Neural crest cell (in vitro differentiated cells): ENCODE measurements at regions not wholly inside any gene's neighbourhood (a gene's known extent, or its start where the extent isn't known, plus 50 kb on each side); places are given as distances from the start of the nearest gene placed in this dataset.
"Not testable (repeated sequence)": the region's sequence is repeated elsewhere in the genome, so short reads cannot be mapped to it uniquely, and the experiment has no call there.

ENCODE experiments used
- DNase-seq: peaks from one replicate; pipeline ENCODE4 v3.0.0; 2021; ENCODE audit warnings: low read depth, mixed read lengths, low spot score
- H3K27ac Mint-ChIP-seq: one replicate; pipeline ENCODE4 v1.8.0; 2021; ENCODE audit warnings: mild to moderate bottlenecking, mixed read lengths; ENCODE audit not compliant: unreplicated experiment
- H3K27me3 Mint-ChIP-seq: 2 replicates; pipeline ENCODE4 v1.8.0; 2021; ENCODE audit warnings: low read depth, mild to moderate bottlenecking, mixed read lengths
- H3K36me3 Mint-ChIP-seq: 2 replicates; pipeline ENCODE4 v1.8.0; 2021; ENCODE audit warnings: low read depth, mild to moderate bottlenecking, mixed read lengths
- H3K4me1 Mint-ChIP-seq: 2 replicates; pipeline ENCODE4 v1.8.0; 2021; ENCODE audit warnings: mixed read lengths
- H3K4me3 Mint-ChIP-seq: one replicate; pipeline ENCODE4 v1.8.0; 2021; ENCODE audit warnings: mild to moderate bottlenecking, mixed read lengths
- H3K9me3 Mint-ChIP-seq: 2 replicates; pipeline ENCODE4 v1.8.0; 2021; ENCODE audit warnings: mixed read lengths
- CTCF ChIP-seq: fragments of 200-600 bp; sonication (generic); conservative IDR thresholded peaks from 2 replicates; pipeline ENCODE4 v1.5.0; 2021; ENCODE audit warnings: antibody characterized with exemption, mild to moderate bottlenecking

- Mint-ChIP-seq H3K36me3 (no peaks in the 10 kb centered on the region), H3K4me3 (no peak overlapping the region), H3K4me1 (no peaks in the 10 kb centered on the region), H3K27ac (no peak overlapping the region), H3K27me3 (no peaks in the 10 kb centered on the region), H3K9me3 (peaks cover 3% of the 10 kb centered on the region)
- TF ChIP-seq CTCF = no peak
- no peak for DNase-seq
These were observed 54.4 kb upstream of the BMP4 start for GRCh38 chr14:54010981-54011380.

- H3K4me1 Mint-ChIP-seq = no peaks in the 10 kb centered on the region
- peaks cover 4% of the 10 kb centered on the region for H3K27me3 Mint-ChIP-seq
- peaks cover 4% of the 10 kb centered on the region for H3K36me3 Mint-ChIP-seq
- H3K4me3 Mint-ChIP-seq = no peak overlapping the region
- peaks cover 23% of the 10 kb centered on the region for H3K9me3 Mint-ChIP-seq
- TF ChIP-seq CTCF = no peak
- H3K27ac Mint-ChIP-seq = no peak overlapping the region
- DNase-seq = no peak
These were observed 66.4 kb upstream of the BMP4 start for GRCh38 chr14:54023027-54023426.

GRCh38 chr14:54025661-54026060, 69.0 kb upstream of the BMP4 start:
- Mint-ChIP-seq H3K9me3 (peaks cover 12% of the 10 kb centered on the region), H3K27ac (no peak overlapping the region), H3K36me3 (no peaks in the 10 kb centered on the region), H3K4me1 (no peaks in the 10 kb centered on the region), H3K27me3 (no peaks in the 10 kb centered on the region), H3K4me3 (no peak overlapping the region)
- peak; percentile 47 for TF ChIP-seq CTCF
- DNase-seq = no peak

DNA sequence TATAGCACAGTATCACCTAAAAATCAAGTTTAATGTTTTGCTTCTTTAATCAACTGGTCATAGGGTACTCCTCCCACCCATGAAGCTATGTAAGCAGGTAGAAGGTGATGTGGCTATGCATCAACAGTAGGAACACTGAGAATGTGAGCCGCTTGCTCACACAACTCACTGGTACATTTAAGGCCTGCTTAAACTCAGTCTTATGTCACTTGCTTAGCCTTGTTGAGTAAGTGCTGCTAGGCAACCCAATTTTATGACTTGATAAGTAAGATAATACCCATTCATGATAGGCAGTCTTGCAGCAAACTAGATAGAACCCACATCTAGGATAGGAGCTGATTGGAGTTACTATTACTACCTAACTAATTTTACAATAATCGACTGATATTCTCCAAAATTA, 70.0 kb upstream of the BMP4 start:
- no peak for DNase-seq
- Mint-ChIP-seq H3K4me1 (no peaks in the 10 kb centered on the region), H3K4me3 (no peak overlapping the region), H3K9me3 (peaks cover 8% of the 10 kb centered on the region), H3K27me3 (no peaks in the 10 kb centered on the region), H3K27ac (no peak overlapping the region), H3K36me3 (no peaks in the 10 kb centered on the region)
- TF ChIP-seq CTCF = no peak

DNA sequence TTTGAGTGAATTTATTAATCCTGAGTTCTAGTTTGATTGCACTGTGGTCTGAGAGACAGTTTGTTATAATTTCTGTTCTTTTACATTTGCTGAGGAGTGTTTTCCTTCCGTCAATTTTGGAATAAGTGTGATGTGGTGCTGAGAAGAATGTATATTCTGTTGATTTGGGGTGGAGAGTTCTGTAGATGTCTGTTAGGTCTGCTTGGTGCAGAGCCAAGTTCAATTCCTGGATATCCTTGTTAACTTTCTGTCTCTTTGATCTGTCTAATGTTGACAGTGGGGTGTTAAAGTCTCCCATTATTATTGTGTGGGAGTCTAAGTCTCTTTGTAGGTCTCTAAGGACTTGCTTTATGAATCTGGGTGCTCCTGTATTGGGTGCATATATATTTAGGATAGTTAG, 74.4 kb upstream of the BMP4 start:
- H3K4me1 Mint-ChIP-seq, H3K4me3 Mint-ChIP-seq, DNase-seq, H3K27me3 Mint-ChIP-seq, H3K9me3 Mint-ChIP-seq, H3K36me3 Mint-ChIP-seq, H3K27ac Mint-ChIP-seq: not testable (repeated sequence)

- not testable (repeated sequence) for H3K27me3 Mint-ChIP-seq, H3K9me3 Mint-ChIP-seq, H3K4me3 Mint-ChIP-seq, DNase-seq, H3K27ac Mint-ChIP-seq, H3K4me1 Mint-ChIP-seq, H3K36me3 Mint-ChIP-seq
These were observed 76.7 kb upstream of the BMP4 start for GRCh38 chr14:54033285-54033684.

DNA sequence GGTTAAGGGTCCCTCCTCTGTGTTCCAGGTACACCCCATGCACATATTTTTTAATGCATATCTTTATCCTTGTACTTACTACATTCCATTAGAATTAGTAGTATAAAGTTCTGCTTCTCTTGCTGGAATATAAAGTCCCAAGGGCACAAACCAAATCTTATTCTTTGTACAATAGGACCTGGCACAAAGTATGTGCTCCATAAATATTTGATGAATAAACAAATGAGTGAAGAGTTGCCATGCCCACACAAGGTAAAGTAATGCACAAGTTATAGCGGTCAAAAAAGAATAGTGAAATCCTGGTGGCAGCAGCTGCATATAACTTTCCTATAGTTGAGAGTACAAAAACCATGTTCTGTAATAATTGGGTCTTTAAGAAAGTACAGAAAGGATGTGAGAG, 82.1 kb upstream of the BMP4 start:
- no peak for DNase-seq
- Mint-ChIP-seq H3K4me3 (no peak overlapping the region), H3K27ac (peak overlapping the region; percentile 88), H3K27me3 (no peaks in the 10 kb centered on the region), H3K36me3 (no peaks in the 10 kb centered on the region), H3K4me1 (no peaks in the 10 kb centered on the region), H3K9me3 (peaks cover 11% of the 10 kb centered on the region)
- no peak for TF ChIP-seq CTCF
